ENCODE measurements at regions not wholly inside any gene's neighbourhood (a gene's known extent, or its start where the extent isn't known, plus 50 kb on each side); places are given as distances from the start of the nearest gene placed in this dataset.
"Not testable (repeated sequence)": the region's sequence is repeated elsewhere in the genome, so short reads cannot be mapped to it uniquely, and the experiment has no call there.

- DNase-seq (ENCODE audit: insufficient read length) (no peak), FAIRE-seq (no peak)
- TF ChIP-seq POLR2AphosphoS5 (IDR thresholded peaks at IDR 0.05; ENCODE audit: low read depth, low read length) (no peak), TAF1 (IDR thresholded peaks at IDR 0.05; ENCODE audit: borderline replicate concordance, low read depth, low read length) (no peak), POLR2A (IDR thresholded peaks at IDR 0.05; ENCODE audit: low read depth, low read length) (no peak)
Measured at GRCh38 chr13:89029062-89029461, 1357.9 kb downstream of the SLITRK5 start.

GRCh38 chr13:89034015-89034414, 1362.8 kb downstream of the SLITRK5 start:
- no peak for TF ChIP-seq POLR2AphosphoS5 (IDR thresholded peaks at IDR 0.05; ENCODE audit: low read depth, low read length)
- TF ChIP-seq POLR2A (IDR thresholded peaks at IDR 0.05; ENCODE audit: low read depth, low read length): no peak
- no peak for TF ChIP-seq TAF1 (IDR thresholded peaks at IDR 0.05; ENCODE audit: borderline replicate concordance, low read depth, low read length)
- FAIRE-seq: no peak
- no peak for DNase-seq (ENCODE audit: insufficient read length)

DNA sequence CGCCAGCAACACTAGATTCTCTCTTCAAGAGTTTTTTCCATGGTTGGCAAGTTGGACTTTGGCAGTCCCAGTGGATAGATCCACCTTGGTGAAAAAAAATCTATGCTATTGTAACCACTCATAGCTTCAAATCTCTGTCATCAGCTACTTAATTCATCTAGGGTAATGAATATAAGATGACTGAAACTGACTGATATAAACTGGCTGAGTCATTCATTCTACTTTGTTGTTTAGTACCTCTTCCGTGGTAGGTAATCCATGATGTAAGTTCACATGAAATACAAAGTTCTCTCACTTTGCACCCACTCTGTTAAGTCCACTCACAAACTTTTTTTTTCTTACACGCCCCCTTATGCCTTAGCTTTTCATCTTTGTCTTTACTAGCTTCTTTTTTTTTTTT, 1381.5 kb downstream of the SLITRK5 start:
- TF ChIP-seq POLR2A (IDR thresholded peaks at IDR 0.05; ENCODE audit: low read depth, low read length): no peak
- TF ChIP-seq TAF1 (IDR thresholded peaks at IDR 0.05; ENCODE audit: borderline replicate concordance, low read depth, low read length): no peak
- no peak for TF ChIP-seq POLR2AphosphoS5 (IDR thresholded peaks at IDR 0.05; ENCODE audit: low read depth, low read length)
- no peak for FAIRE-seq
- no peak for DNase-seq (ENCODE audit: insufficient read length)

DNA sequence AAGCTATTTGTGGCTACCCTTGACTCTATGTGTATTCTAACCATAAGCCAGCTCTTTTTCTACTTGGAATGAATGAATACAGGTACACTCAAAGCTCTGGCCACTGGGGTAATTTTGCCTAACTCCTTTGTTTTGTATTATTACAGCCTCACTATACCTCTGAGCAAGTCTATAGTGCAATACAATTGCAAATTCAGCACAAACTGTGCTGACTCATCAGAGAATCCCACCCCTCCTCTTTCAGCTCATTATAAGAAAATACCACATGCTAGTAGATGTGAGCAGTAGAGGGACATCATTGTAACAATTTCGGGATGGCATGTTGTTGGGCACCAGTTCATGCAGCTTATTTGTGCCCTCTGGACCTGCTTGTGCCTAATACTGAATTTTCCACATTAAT, 1382.2 kb downstream of the SLITRK5 start:
- FAIRE-seq: no peak
- DNase-seq (ENCODE audit: insufficient read length): no peak
- TF ChIP-seq POLR2A (IDR thresholded peaks at IDR 0.05; ENCODE audit: low read depth, low read length) (no peak), POLR2AphosphoS5 (IDR thresholded peaks at IDR 0.05; ENCODE audit: low read depth, low read length) (no peak), TAF1 (IDR thresholded peaks at IDR 0.05; ENCODE audit: borderline replicate concordance, low read depth, low read length) (no peak)

DNA sequence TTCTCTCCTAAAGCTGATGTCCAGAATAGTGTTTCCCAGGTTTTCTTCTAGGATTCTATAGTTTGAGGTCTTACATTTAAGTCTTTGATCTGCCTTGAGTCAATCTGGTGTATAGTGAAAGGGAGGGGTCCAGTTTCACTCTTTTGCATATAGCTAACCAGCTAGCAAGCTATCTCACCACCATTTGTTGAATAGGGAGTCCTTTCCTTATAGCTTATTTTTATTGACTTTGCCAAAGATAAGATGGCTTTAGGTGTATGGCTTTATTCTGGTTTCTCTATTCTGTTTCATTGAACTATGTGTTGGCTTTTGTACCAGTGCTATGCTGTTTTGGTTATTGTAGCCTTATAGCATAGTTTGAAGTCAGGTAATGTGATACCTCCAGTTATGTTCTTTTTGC, 1386.1 kb downstream of the SLITRK5 start:
- DNase-seq (ENCODE audit: insufficient read length): no peak
- TF ChIP-seq POLR2AphosphoS5 (IDR thresholded peaks at IDR 0.05; ENCODE audit: low read depth, low read length): no peak
- no peak for TF ChIP-seq TAF1 (IDR thresholded peaks at IDR 0.05; ENCODE audit: borderline replicate concordance, low read depth, low read length)
- TF ChIP-seq POLR2A (IDR thresholded peaks at IDR 0.05; ENCODE audit: low read depth, low read length): no peak
- FAIRE-seq: no peak

DNA sequence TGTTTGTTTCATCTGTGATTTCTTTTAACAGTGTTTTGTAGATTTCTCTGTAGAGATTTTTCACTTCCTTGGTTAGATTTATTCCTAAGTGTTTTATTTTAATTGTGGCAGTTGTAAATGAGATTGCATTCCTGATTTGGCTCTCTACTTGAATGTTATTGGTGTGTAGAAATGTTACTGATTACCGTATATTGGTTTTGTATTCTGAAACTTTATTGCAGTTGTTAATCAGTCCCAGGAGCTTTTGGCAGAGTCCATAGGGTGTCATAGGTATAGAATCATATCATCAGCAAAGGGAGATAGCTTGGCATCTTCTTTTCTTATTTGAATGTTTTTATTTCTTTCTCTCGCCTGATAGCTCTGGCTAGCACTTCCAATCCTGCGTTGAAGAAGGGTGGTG, 1386.7 kb downstream of the SLITRK5 start:
- TF ChIP-seq POLR2A (IDR thresholded peaks at IDR 0.05; ENCODE audit: low read depth, low read length) (no peak), TAF1 (IDR thresholded peaks at IDR 0.05; ENCODE audit: borderline replicate concordance, low read depth, low read length) (no peak), POLR2AphosphoS5 (IDR thresholded peaks at IDR 0.05; ENCODE audit: low read depth, low read length) (no peak)
- FAIRE-seq (no peak), DNase-seq (ENCODE audit: insufficient read length) (no peak)

GRCh38 chr13:89061821-89062220, 1390.7 kb downstream of the SLITRK5 start:
- TF ChIP-seq TAF1 (IDR thresholded peaks at IDR 0.05; ENCODE audit: borderline replicate concordance, low read depth, low read length) (no peak), POLR2A (IDR thresholded peaks at IDR 0.05; ENCODE audit: low read depth, low read length) (no peak), POLR2AphosphoS5 (IDR thresholded peaks at IDR 0.05; ENCODE audit: low read depth, low read length) (no peak)
- DNase-seq (ENCODE audit: insufficient read length): no peak
- no peak for FAIRE-seq

DNA sequence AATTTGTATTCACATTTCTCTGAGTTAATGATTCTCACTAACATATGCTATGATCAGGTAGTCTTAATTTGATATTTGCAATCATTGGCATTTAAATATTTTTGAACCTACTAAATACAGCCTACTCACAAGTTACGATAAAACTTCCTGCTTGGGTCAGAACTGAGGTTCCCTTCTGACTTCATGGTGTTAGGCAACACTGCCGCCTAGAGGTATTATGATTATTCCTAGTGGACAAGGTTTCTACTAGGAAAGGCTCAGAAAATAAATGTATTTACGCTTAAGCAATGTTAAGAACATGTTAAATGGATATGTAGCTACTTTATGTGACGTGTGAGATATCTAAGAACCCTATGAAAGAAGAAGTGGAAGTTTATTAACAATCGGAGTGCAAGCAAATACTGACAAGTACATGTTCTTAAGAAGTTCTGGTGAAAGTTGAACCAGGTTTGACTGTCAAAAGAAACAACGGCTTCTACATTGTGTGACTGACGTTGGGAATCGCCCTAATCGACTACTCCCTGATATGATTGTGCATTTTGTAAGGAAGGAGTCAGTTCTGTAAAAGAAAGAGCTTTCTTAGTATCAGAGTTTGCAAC, 1395.8 kb downstream of the SLITRK5 start:
- TF ChIP-seq POLR2A (IDR thresholded peaks at IDR 0.05; ENCODE audit: low read depth, low read length): no peak
- TF ChIP-seq TAF1 (IDR thresholded peaks at IDR 0.05; ENCODE audit: borderline replicate concordance, low read depth, low read length): no peak
- no peak for TF ChIP-seq POLR2AphosphoS5 (IDR thresholded peaks at IDR 0.05; ENCODE audit: low read depth, low read length)
- DNase-seq (ENCODE audit: insufficient read length) (no peak), FAIRE-seq (no peak)

DNA sequence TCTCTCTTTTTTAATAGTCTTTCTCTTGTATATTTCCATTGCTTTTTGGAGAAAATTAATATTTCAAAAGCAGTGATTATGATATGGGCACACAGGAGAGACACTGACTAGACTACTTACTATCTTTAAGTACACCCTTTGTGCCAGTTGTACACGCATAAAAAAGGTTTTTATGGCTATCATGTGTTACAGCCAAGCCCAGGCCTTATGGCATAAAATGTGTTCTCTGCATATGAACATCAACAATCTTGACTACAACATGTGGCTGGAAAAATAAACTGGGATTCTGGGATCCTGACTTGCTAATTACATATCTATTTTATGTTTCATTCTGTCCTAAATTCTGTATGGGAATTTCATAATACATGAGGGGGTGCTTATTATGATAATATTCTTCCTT, 1401.8 kb downstream of the SLITRK5 start:
- no peak for DNase-seq (ENCODE audit: insufficient read length)

GRCh38 chr13:89076622-89077021, 1405.5 kb downstream of the SLITRK5 start:
- TF ChIP-seq POLR2A (IDR thresholded peaks at IDR 0.05; ENCODE audit: low read depth, low read length): no peak
- TF ChIP-seq POLR2AphosphoS5 (IDR thresholded peaks at IDR 0.05; ENCODE audit: low read depth, low read length): no peak
- no peak for TF ChIP-seq TAF1 (IDR thresholded peaks at IDR 0.05; ENCODE audit: borderline replicate concordance, low read depth, low read length)
- DNase-seq (ENCODE audit: insufficient read length) (no peak), FAIRE-seq (no peak)

More for the DNA sequence above, 1401.8 kb downstream of the SLITRK5 start:
- TF ChIP-seq TAF1 (IDR thresholded peaks at IDR 0.05; ENCODE audit: borderline replicate concordance, low read depth, low read length) (no peak), POLR2AphosphoS5 (IDR thresholded peaks at IDR 0.05; ENCODE audit: low read depth, low read length) (no peak), POLR2A (IDR thresholded peaks at IDR 0.05; ENCODE audit: low read depth, low read length) (no peak)
- FAIRE-seq: no peak

GRCh38 chr13:89082623-89083022, 1411.5 kb downstream of the SLITRK5 start:
- FAIRE-seq (no peak), DNase-seq (ENCODE audit: insufficient read length) (no peak)
- TF ChIP-seq POLR2A (IDR thresholded peaks at IDR 0.05; ENCODE audit: low read depth, low read length): no peak
- TF ChIP-seq POLR2AphosphoS5 (IDR thresholded peaks at IDR 0.05; ENCODE audit: low read depth, low read length): no peak
- TF ChIP-seq TAF1 (IDR thresholded peaks at IDR 0.05; ENCODE audit: borderline replicate concordance, low read depth, low read length): no peak

DNA sequence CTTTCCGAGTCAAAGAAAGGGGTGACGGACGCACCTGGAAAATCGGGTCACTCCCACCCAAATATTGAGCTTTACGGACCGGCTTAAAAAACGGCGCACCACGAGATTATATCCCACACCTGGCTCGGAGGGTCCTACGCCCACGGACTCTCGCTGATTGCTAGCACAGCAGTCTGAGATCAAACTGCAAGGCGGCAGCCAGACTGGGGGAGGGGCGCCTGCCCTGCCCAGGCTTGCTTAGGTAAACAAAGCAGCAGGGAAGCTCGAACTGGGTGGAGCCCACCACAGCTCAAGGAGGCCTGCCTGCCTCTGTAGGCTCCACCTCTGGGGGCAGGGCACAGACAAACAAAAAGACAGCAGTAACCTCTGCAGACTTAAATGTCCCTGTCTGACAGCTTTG, 1416.9 kb downstream of the SLITRK5 start:
- FAIRE-seq; DNase-seq (ENCODE audit: insufficient read length): not testable (repeated sequence)

- DNase-seq (ENCODE audit: insufficient read length): no peak
- TF ChIP-seq POLR2A (IDR thresholded peaks at IDR 0.05; ENCODE audit: low read depth, low read length) (no peak), POLR2AphosphoS5 (IDR thresholded peaks at IDR 0.05; ENCODE audit: low read depth, low read length) (no peak), TAF1 (IDR thresholded peaks at IDR 0.05; ENCODE audit: borderline replicate concordance, low read depth, low read length) (no peak)
- no peak for FAIRE-seq
Measured at GRCh38 chr13:89097994-89098393, 1426.8 kb downstream of the SLITRK5 start.

All from GM12892 (cell line).